DND-41 (cell line): ENCODE measurements at regions not wholly inside any gene's neighbourhood (a gene's known extent, or its start where the extent isn't known, plus 50 kb on each side); places are given as distances from the start of the nearest gene placed in this dataset.

Experiments
- EZH2 ChIP-seq: IDR thresholded peaks from 3 replicates; pipeline ENCODE4 v1.6.1; 2012; ENCODE audit warnings: borderline replicate concordance, low read depth, mild to moderate bottlenecking, moderate library complexity, low read length, inconsistent platforms; ENCODE audit not compliant: severe bottlenecking
- TF ChIP-seq, protein P1 (sequence below): IDR thresholded peaks from 2 replicates; pipeline ENCODE4 v1.5.1; 2012; ENCODE audit warnings: borderline replicate concordance, low read length, moderate library complexity, mild to moderate bottlenecking; ENCODE audit not compliant: poor library complexity, severe bottlenecking; ENCODE audit errors: extremely low read depth

DNA sequence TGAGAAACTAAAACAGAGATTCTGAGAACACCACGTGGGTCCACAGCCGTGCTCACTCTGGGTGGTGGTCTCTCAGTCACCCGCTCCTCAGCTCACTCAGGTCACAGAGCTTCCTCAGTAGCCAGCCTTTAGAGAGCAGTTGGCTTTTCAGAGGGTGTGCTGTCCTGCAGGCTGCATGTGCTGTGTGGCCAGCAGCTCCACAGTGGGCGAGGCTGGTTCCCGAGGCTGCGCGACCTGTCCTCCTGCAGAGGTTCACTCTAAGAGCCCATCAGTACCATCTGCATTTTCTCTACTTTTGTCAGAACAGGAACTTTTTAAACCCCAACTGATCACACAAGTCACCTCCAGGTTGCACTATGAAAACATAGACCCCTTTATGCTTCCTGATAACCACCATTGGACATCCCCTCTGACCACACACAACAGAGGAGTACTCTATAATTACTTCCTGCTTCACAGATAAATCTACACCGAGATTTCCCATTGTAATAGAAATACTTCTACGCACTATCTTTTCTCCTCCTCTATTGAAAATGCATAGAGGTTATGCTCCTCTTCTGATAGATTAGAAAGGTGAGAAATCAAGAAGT is 93.1 kb downstream of the GYPC start:
- TF ChIP-seq, protein P1, sequence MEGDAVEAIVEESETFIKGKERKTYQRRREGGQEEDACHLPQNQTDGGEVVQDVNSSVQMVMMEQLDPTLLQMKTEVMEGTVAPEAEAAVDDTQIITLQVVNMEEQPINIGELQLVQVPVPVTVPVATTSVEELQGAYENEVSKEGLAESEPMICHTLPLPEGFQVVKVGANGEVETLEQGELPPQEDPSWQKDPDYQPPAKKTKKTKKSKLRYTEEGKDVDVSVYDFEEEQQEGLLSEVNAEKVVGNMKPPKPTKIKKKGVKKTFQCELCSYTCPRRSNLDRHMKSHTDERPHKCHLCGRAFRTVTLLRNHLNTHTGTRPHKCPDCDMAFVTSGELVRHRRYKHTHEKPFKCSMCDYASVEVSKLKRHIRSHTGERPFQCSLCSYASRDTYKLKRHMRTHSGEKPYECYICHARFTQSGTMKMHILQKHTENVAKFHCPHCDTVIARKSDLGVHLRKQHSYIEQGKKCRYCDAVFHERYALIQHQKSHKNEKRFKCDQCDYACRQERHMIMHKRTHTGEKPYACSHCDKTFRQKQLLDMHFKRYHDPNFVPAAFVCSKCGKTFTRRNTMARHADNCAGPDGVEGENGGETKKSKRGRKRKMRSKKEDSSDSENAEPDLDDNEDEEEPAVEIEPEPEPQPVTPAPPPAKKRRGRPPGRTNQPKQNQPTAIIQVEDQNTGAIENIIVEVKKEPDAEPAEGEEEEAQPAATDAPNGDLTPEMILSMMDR: no peak
- TF ChIP-seq EZH2: no peak
